ENCODE measurements at regions not wholly inside any gene's neighbourhood (a gene's known extent, or its start where the extent isn't known, plus 50 kb on each side); places are given as distances from the start of the nearest gene placed in this dataset.

- H3K4me1 ChIP-seq (ENCODE audit: control insufficient read depth, insufficient read depth, low read length) = no peaks in the 10 kb centered on the region
- no peaks in the 10 kb centered on the region for H3K36me3 ChIP-seq (ENCODE audit: control insufficient read depth, insufficient read depth, low read length)
- WGBS, 2 experiments (ENCODE audit: extremely low coverage in 2 of 2, insufficient read length in 1 of 2) = 86% methylated on average over 1 of the region's 3 CpGs; no CpG with 5 or more reads in 1 of the 2 experiments
- ChIA-PET POLR2A (ENCODE audit: unreplicated experiment) (no interaction called here), CTCF (no interaction called here)
- no peak overlapping the region for H3K14ac ChIP-seq (replicated peaks; ENCODE audit: low read depth, low read length)
- no peak overlapping the region for H2BK20ac ChIP-seq (ENCODE audit: low read depth, low read length)
- no peak overlapping the region for H4K8ac ChIP-seq (ENCODE audit: low read depth in 2 of 2, low read length in 2 of 2)
- H3K27me3 ChIP-seq (ENCODE audit: control insufficient read depth, insufficient read depth, low read length) = no peaks in the 10 kb centered on the region
- no peak overlapping the region for H3K18ac ChIP-seq (ENCODE audit: low read depth, low read length)
- H4K5ac ChIP-seq (ENCODE audit: low read depth, low read length) = no peak overlapping the region
- H3K56ac ChIP-seq (ENCODE audit: extremely low read depth, insufficient read depth, low read length) = no peak overlapping the region
- no peak overlapping the region for H3K23ac ChIP-seq (ENCODE audit: low read depth, low read length)
- H2BK120ac ChIP-seq (ENCODE audit: low read depth, low read length) = no peak overlapping the region
- intact Hi-C loops (cut with micrococcal nuclease) = no loop called here
- no peak overlapping the region for H3K4ac ChIP-seq (ENCODE audit: low read depth, low read length)
- H3K4me3 ChIP-seq (ENCODE audit: insufficient read depth, low read depth, low read length) = no peak overlapping the region
- H3K9me3 ChIP-seq (ENCODE audit: control insufficient read depth, insufficient read depth, low read length) = peaks cover 2% of the 10 kb centered on the region; the same call in 1 of the 2 replicates
- no peak overlapping the region for H2AK5ac ChIP-seq (ENCODE audit: low read depth, low read length)
- H2AK9ac ChIP-seq (replicated peaks; ENCODE audit: low read depth, low read length, poor library complexity) = no peak overlapping the region
- H4K20me1 ChIP-seq (ENCODE audit: insufficient read depth, low read length) = no peaks in the 10 kb centered on the region
- no peak for DNase-seq
- no peak overlapping the region for H2AFZ ChIP-seq (replicated peaks; ENCODE audit: low read length, poor library complexity)
- dilution Hi-C loops (cut with HindIII; ENCODE audit: low sequenced_read_pairs, unreplicated experiment) = no loop called here
- H4K91ac ChIP-seq (ENCODE audit: insufficient read depth, low read depth, low read length) = no peak overlapping the region
- ATAC-seq (ENCODE audit: low read depth) = no peak
- no peak overlapping the region for H2BK5ac ChIP-seq (ENCODE audit: low read depth, low read length, poor library complexity, severe bottlenecking)
- H3K4me2 ChIP-seq (ENCODE audit: low read depth, low read length) = no peak overlapping the region
- TF ChIP-seq CHD1 (IDR thresholded peaks at IDR 0.05; ENCODE audit: low read depth, low read length) (no peak), MAFK (IDR thresholded peaks at IDR 0.05; ENCODE audit: low read depth, low read length) (no peak), RFX5 (IDR thresholded peaks at IDR 0.05; ENCODE audit: low read depth, low read length) (no peak), RCOR1 (IDR thresholded peaks at IDR 0.05; ENCODE audit: insufficient replicate concordance, low read length) (no peak), USF2 (IDR thresholded peaks at IDR 0.05; ENCODE audit: low read depth, low read length) (no peak), CEBPB (IDR thresholded peaks at IDR 0.05; ENCODE audit: low read depth, low read length) (no peak), RAD21 (IDR thresholded peaks at IDR 0.05; ENCODE audit: low read length) (no peak), CTCF (conservative IDR thresholded peaks at IDR 0.05; ENCODE audit: low read depth, low read length) (no peak), ELK1 (IDR thresholded peaks at IDR 0.05; ENCODE audit: borderline replicate concordance, low read depth, low read length) (no peak), MAZ (IDR thresholded peaks at IDR 0.05; ENCODE audit: borderline replicate concordance, low read depth, low read length) (no peak)
- no peak overlapping the region for H2BK15ac ChIP-seq (ENCODE audit: low read depth, low read length)
- in situ Hi-C loops (cut with MboI; ENCODE audit: low sequenced_read_pairs) = no loop called here
- H3K9me1 ChIP-seq (ENCODE audit: insufficient read depth, low read length) = no peaks in the 10 kb centered on the region
- no peak overlapping the region for H3K9ac ChIP-seq (ENCODE audit: low read depth, low read length)
- H3K79me1 ChIP-seq (ENCODE audit: low read depth in 1 of 2, low read length in 2 of 2) = no peaks in the 10 kb centered on the region
- BruUV-seq (replicated peaks) = no TSS peak
- no peak overlapping the region for H3K27ac ChIP-seq (ENCODE audit: insufficient read depth, low read length)
Measured at GRCh38 chr14:87450193-87450592, 542.8 kb downstream of the GALC start.

Data from IMR-90 (cell line).